Vagina (tissue), 2 donors: ENCODE measurements at regions not wholly inside any gene's neighbourhood (a gene's known extent, or its start where the extent isn't known, plus 50 kb on each side); places are given as distances from the start of the nearest gene placed in this dataset.

Experiments used
- CTCF ChIP-seq, 3 experiments: fragments of 450-650 bp in 2 of 3; fragments of 200-600 bp in 1 of 3; sonication (generic) in 1 of 3; IDR thresholded peaks; one replicate each; pipeline ENCODE4 v1.5.1; 2017 to 2019; ENCODE audit warnings: antibody characterized with exemption in 3 of 3, mild to moderate bottlenecking in 2 of 3, moderate library complexity in 2 of 3
- POLR2AphosphoS5 ChIP-seq, 2 donors: sonication (generic); formaldehyde crosslinking; IDR thresholded peaks; one replicate each; pipeline ENCODE4 v1.9.0; 2017; ENCODE audit warnings: antibody characterized with exemption in 2 of 2, mild to moderate bottlenecking in 2 of 2, low read depth in 1 of 2; ENCODE audit not compliant: insufficient read depth in 1 of 2

GRCh38 chr4:34220601-34221000 lies 2023.7 kb downstream of the ARAP2 start:
- no peak for TF ChIP-seq CTCF (IDR thresholded peaks at IDR 0.05)
- no peak for TF ChIP-seq POLR2AphosphoS5 (IDR thresholded peaks at IDR 0.05; ENCODE audit: insufficient read depth in 1 of 2, low read depth in 1 of 2)
